ENCODE measurements at regions not wholly inside any gene's neighbourhood (a gene's known extent, or its start where the extent isn't known, plus 50 kb on each side); places are given as distances from the start of the nearest gene placed in this dataset.
A peak's percentile ranks its signal among the peaks of the same experiment; 100 is the strongest.

GRCh38 chr20:23187751-23188150 is 101.6 kb upstream of the CD93 start:
- Histone ChIP-seq H3K27ac (peak overlapping the region in 1 of 2 donors; percentile 68), H3K4me3 (peak overlapping the region; percentile 50)
- TF ChIP-seq CTCF (IDR thresholded peaks at IDR 0.05), result no peak
- peak; percentile 75 for DNase-seq (ENCODE audit: low spot score)

GRCh38 chr20:23186808-23187207 is 100.7 kb upstream of the CD93 start:
- Histone ChIP-seq H3K27ac (no peak overlapping the region), H3K4me3 (no peak overlapping the region)
- TF ChIP-seq CTCF (IDR thresholded peaks at IDR 0.05), result no peak
- peak; percentile 64 for DNase-seq (ENCODE audit: low spot score)

GRCh38 chr20:23180451-23180921 is 94.4 kb upstream of the CD93 start:
- Histone ChIP-seq H3K27ac (peak overlapping the region in 1 of 2 donors; percentile 61), H3K4me3 (no peak overlapping the region)
- peak; percentile 71 for DNase-seq (ENCODE audit: low spot score)
- TF ChIP-seq CTCF (IDR thresholded peaks at IDR 0.05), result no peak

GRCh38 chr20:23179766-23180403 is 93.8 kb upstream of the CD93 start:
- peak; percentile 67 for DNase-seq (ENCODE audit: low spot score)
- no peak for TF ChIP-seq CTCF (IDR thresholded peaks at IDR 0.05)
- peak overlapping the region in 1 of 2 donors; percentile 61 for H3K27ac ChIP-seq

GRCh38 chr20:23178806-23179205 is 92.7 kb upstream of the CD93 start:
- Histone ChIP-seq H3K27ac (peak overlapping the region in 1 of 2 donors; percentile 15), H3K4me3 (no peak overlapping the region)
- peak; percentile 22 for DNase-seq (ENCODE audit: low spot score)
- no peak for TF ChIP-seq CTCF (IDR thresholded peaks at IDR 0.05)

More at GRCh38 chr20:23179766-23180403, 93.8 kb upstream of the CD93 start:
- no peak overlapping the region for H3K4me3 ChIP-seq

GRCh38 chr20:23174821-23175220 is 88.7 kb upstream of the CD93 start:
- DNase-seq (ENCODE audit: low spot score), result no peak
- TF ChIP-seq CTCF (IDR thresholded peaks at IDR 0.05), result no peak
- no peak overlapping the region for H3K4me3 ChIP-seq
- H3K27ac ChIP-seq, result no peak overlapping the region

- Histone ChIP-seq H3K4me3 (no peak overlapping the region), H3K27ac (no peak overlapping the region)
- no peak for TF ChIP-seq CTCF (IDR thresholded peaks at IDR 0.05)
- DNase-seq (ENCODE audit: low spot score), result peak; percentile 36
Measured at GRCh38 chr20:23167431-23167830, 81.3 kb upstream of the CD93 start.

Measured in coronary artery (tissue), 2 donors.